Stimulated activated CD4-positive, alpha-beta T cell treated with anti-CD3 and anti-CD28 coated beads, Interleukin-12 subunit alpha, Interleukin-12 subunit beta, amount 100 ng/mL, for 24 hours (primary cell): ENCODE measurements at regions not wholly inside any gene's neighbourhood (a gene's known extent, or its start where the extent isn't known, plus 50 kb on each side); places are given as distances from the start of the nearest gene placed in this dataset.

Experiments
- DNase-seq, 2 experiments: peaks; one replicate each; pipeline ENCODE4 v3.0.0-alpha.2; 2020; ENCODE audit warnings: low read depth in 2 of 2

DNA sequence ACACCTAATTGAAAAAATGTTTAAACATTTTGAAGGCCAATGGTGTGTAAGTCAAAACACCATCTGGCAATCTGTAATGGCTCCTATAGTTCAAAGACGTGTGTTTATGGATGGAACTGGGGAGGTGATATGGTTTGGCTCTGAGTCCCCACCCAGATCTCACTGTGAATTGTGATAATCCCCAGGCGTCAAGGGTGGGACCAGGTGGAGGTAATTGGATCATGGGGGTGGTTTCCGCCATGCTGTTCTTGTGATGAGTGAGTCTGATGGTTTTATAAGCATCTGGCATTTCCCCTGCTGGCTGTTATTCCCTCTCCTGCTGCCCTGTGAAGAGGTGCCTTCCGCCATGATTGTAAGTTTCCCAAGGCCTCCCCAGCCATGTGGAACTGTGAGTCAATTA is 52.2 kb downstream of the ADRA2C start:
- DNase-seq: no peak

DNA sequence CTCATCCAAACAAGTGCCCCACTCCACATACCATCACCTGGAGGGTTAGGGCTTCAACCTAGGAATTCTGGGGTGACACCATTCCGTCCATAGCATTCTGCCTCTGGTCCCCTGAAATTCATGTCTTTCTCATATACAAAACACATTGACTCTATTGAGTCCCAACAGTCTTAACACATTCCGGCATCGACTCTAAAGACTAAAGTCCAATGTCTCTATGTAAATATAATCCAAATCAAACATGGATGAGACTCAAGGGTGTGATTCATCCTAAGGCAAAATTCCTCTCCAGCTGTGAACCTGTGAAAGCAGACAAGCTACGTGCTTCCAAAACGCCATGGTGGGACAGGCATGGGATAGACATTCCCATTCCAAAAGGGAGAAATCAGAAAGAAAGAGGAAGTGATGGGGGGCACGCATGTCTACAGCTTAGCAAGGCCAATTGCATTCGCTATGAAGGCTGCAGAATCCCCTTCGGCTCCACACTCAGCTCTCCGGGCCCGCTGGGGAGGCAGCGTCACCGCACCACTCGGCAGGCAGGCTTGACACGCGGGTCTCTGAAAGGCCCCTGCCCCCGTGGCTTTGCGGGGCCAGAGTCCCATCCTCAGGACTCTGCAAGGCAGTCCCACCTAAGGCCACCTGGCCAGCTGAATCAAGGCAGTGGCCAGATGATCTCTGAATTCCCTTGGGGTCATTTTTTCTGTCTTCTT is 53.2 kb downstream of the ADRA2C start:
- DNase-seq: no peak

- no peak for DNase-seq
Measured at GRCh38 chr4:3820016-3820805, 54.0 kb downstream of the ADRA2C start.

- no peak for DNase-seq
Measured at GRCh38 chr4:3820806-3821579, 54.8 kb downstream of the ADRA2C start.

DNA sequence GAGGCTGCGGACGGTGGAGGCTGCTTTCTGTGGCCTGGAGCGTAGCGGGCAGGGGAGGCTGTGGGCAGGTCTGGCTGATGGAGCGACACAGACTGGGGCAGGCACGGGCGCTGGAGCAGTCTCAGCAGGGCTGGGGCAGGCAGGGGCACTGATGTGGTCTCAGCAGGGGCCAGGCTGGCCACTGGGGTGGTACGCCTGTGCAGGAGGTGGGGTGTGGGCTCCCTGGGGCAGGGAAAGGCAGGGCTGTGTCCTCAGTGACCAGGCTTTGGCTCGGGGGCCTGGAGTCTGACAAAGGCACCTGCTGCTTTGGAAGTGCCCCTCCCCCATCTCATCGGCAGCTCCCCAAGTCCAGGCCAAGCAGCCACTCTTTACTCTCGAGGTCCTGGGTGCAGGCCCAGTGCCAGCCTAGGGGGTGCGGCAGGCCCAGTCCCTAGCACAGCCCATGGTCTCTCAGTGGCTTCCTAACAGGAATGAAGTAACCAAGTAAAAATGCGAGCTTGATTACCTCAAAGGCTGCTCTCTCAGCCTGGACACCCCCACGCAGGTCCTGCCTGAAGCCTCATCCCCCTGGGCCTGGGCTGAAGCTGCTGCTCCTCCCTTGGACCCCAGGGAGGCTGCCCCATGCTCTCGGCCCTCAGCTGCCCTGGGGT is 55.5 kb downstream of the ADRA2C start:
- no peak for DNase-seq

GRCh38 chr4:3822230-3822947 is 56.2 kb downstream of the ADRA2C start:
- no peak for DNase-seq

DNA sequence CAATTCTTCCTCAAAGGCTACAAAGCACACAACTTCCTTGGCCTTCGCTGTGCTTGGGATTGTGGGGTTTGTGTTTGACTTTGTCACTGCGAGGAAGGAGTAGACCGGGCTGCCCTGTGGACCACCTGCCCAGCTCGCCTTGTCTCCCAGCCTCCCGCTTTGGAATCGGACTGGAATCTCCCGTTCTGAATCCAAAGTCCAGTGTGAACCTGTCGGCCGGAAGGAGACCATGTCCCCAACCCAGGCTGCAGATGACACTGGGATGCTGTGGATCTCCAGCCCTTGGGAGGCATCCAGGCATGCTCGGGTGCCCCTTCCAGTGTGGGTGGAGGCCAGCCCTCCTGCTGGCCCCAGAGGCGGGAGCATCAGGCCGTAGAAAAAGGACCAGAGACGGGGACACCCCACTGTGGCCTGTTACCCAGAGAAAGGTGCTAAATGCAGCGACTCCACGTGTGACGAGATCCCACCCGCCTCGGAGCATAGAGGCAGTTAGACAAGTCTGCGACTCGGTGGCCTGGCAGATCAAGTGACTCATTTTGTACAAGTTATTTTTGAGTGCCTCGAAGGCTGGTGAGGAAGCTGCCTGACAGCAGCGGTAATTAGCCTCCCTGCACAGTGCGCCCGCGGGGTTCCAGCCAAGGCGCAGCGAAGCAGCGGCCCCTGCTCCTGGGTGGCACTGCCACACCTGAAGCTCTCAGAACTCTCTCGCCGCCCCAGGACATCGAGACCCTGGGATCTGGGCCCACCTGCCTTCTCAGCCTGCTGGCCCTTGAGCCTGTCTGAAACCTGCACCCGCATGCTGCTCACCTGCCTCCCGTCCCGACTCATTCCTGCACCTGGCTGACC is 57.5 kb downstream of the ADRA2C start:
- no peak for DNase-seq

GRCh38 chr4:3824521-3825270 is 58.5 kb downstream of the ADRA2C start:
- DNase-seq: no peak

GRCh38 chr4:3825530-3825929 is 59.3 kb downstream of the ADRA2C start:
- no peak for DNase-seq

DNA sequence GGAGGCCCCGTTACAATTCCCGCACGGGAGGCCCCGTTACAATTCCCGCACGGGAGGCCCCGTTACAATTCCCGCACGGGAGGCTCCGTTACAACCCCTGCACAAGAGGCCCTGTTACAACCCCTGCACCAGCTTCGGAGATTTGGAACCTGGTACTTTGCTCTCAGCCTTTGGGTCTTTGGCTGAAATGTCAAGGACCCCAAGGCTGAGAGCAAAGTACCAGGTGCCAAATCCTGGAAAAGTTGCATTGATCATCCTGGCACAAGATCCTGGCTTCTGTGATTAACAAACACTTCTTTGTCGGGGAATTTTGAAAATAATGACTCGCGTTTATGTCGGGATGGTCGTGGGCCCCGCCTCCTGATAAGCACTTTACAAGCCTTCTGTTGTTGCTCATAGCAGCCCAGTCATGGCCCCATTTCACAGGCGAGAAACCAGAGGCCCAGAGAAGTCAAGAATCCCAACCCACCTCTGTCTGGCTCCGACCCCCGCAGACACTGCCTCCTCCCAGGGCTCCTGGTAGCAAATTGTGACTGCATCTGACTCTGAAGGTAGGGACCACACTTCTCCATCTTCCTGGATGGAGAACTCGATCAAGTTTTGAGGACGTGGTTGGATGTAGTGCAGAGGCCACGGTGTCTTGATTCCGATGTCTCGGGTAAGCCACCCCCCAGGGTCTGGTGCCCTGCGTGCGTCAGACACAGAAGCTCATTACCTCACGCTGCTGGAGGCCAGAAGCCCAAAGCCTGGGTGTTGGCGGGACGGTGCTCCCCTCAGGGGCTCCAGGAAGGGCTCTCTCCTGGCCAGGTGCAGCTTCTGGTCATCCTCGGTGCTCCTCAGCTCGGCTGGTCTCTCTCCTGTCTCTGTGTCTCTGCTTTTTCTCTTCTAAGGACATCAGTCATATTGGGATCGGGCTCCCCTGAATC is 60.3 kb downstream of the ADRA2C start:
- no peak for DNase-seq

DNA sequence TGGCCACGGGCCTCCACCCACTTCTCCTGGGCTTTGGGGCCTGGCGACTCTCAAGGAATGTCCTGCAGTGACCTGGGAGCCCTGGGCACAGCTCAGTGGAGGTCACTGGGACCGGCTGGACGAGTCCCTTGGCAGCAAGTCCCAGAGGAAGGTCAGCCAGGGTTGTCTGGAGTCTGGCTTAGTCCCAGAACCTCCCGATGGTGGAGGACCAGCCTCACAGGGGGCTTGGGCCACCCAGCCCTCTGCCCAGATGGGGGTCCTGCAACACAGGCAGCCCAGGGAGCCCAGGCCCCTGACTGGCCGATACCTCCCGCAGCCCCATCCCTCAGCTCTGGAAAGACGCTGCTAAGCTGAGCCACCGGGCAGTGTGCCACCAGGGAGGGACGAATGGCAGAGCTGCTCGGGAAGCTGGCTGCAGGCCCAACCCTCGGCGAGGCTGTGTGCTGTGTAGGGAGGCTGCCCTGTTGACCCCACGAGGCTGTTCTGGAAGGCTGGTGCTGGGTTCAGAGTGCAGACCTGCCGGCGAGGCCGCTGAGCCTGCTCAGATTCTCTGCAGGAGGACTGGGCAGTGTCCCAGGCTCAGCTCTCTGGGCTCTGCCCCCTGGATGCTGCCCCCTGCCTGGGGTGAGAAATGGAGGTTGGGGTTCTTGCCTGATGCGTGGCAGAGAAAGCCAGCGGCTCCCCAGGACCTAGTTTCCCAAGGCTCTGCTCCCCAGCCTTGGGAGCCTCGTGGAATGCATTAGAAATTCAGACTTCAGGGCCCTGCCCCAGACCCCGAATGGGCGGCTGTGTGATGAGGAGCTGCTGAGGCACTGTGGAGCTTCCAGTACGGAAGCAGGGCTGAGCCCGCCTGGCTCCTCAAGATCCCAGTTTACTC is 61.7 kb downstream of the ADRA2C start:
- DNase-seq: no peak

DNA sequence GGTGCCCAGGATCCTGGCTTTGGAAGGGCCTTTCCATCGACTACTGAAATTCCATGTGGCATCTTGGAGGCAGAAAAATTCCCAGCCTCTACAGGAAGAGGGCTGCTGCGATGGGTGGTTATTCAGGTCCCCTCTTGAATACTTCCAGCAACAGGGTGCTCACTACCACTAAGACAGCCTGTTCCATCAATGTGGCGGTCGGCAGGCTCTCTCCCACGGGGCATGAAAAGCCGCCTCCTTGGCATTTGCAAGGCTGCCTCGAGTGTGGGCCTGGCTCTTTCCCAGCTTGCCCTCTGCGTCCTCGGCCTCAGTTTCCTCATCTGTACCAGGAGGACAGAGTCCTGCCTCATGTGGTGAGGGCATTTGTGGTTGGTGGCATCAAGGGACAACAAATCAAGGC is 62.4 kb downstream of the ADRA2C start:
- no peak for DNase-seq

DNA sequence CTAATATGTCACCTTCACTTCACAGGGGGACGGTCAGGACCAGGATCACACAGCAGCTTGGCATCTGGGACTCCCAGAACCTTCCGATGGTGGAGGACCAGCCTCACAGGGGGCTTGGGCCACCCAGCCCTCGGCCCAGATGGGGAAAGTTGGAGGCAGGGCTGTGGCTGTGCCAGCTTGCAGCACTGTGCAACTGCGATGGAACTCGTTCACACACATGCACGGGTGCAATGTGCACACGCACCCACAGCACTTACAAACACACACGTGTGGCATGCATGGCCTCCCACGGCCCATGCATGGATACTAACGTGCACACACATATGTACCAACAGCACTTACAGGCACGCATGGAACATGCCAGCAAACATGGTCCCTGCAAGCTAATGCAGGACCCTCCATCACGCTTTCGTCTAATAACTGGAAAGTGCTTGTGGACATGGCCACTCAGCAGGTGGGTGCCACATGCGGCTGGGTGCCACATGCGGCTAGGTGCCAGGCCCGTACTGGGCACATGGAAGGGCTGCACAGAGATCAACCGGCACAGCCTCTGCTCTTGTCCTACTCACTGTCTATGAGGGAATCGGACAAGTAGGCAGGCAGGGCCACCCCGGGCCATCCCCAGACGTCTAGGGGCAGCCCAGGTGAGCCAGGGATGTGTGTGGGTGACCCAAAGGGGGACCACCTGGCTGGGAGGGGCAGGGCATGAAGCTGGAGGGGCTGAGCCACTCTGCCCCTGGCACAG is 63.2 kb downstream of the ADRA2C start:
- no peak for DNase-seq

GRCh38 chr4:3829956-3830773 is 64.0 kb downstream of the ADRA2C start:
- DNase-seq: no peak

DNA sequence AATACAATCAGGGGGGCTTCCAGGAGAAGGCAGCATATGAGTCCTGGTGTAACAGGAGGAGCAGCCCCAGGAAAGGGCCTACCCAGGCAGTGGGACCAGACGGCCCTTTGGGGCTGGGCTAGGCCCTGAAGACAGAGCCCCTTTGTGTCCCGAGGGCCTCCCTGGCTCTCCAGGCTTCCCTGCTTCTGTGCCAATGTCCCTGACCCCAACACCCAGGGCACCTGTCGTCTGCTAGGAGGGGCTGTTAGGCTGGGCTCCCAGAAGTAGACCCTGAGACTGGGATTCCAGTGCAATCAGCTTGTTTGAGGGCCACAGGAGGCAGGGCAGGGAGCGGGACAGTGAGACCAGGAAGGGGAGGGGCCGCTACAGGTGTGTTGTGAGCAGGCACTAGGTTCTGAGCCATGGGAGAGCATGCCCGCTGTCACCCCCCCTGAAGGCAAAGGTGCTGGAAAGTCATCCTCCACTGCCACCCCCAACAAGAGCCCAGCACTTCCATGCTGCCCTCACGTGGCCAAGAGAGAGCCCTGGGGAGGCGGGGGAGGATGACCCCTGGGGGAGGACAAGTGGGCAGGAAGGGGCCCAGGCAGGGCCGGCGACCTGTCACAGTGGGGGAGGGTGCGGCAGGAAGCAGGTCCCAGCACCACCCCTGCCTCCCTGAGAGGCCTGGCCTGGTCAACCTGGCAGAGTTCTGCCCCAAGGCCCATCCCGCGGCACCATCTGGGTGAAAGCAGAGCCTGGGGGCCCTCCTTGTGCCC is 64.8 kb downstream of the ADRA2C start:
- DNase-seq: no peak
